Germinal center (tissue), 1 donor: ENCODE measurements at regions not wholly inside any gene's neighbourhood (a gene's known extent, or its start where the extent isn't known, plus 50 kb on each side); places are given as distances from the start of the nearest gene placed in this dataset.
A peak's percentile ranks its signal among the peaks of the same experiment; 100 is the strongest.
"Not testable (repeated sequence)": the region's sequence is repeated elsewhere in the genome, so short reads cannot be mapped to it uniquely, and the experiment has no call there.

Source experiments
- DNase-seq: peaks from one replicate; pipeline ENCODE4 v3.0.0; 2012; ENCODE audit warnings: mixed read lengths, low spot score

DNA sequence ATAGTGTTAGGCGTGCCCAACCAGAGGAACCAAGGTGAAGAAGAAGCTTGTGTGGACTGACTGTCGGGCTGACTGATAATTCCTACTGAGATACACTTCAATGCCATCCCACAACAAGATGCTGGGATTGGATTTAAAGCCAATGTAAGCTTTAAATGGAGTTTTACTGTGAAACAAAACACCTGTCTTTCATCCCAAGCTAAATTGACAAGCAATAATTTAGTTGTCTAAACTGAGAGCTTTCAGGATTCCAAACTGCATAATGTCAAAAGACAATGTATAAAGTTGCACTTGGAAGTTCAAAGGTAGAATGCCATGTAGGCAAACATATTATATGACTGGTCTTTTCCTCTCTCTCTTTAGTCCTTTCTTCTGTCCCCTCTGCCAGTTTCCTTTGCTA, 1025.3 kb upstream of the FANCL start:
- no peak for DNase-seq

DNA sequence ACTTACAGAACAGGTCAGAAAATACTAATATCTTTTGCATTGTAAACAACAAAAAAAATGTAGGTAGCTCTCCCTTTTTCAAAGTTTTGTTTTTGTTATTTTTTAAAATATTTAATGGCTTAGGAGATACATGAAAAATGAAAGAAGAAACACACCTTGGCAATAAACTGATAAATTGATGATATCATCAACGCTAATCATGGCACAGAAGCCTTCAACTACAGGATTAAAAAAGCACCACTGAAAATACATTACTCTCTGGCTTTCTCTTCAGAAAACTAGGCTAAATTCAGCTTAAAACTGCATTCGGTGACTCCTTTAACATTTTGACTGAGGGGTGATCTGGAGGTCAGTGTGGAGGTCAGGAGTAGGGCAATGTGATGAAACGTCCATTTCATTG, 1018.8 kb upstream of the FANCL start:
- no peak for DNase-seq

DNA sequence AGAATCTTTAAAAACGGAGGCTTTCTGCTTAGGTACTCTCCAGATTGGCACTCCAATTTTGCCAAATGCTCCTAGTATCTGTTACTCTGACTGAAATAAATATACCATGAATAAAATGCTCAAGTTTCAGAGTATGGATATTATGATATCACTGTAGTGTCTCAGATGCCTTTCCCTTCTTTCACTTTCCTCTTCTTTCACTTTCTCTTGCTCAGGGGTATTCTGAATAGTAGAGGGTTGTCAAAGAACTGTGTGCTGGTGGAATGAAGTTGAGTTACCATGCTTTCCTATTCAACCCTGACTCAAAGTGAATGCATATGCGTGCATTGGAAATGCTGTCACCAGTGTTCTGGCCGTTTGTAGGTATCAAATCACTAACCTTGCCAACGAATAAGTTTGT, 1015.2 kb upstream of the FANCL start:
- DNase-seq: no peak

DNA sequence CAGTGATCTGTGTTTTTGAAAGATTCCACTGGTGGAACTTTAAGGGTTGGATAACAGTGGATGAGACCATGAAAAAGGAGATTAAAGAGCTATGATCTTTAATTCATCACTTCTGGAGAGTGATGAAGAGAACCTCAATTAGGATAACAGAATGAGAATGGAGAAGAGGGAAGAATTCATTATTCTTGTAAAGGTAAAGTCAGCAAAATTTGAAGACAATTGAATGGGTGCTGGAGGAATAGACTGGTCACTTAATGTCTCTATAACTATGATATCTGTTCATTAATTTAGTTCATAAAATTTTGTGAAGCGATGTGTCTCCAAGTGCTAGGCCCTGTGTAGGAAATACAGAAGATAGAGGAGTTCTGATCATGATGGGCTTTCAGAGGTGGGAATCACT, 1013.2 kb upstream of the FANCL start:
- no peak for DNase-seq

DNA sequence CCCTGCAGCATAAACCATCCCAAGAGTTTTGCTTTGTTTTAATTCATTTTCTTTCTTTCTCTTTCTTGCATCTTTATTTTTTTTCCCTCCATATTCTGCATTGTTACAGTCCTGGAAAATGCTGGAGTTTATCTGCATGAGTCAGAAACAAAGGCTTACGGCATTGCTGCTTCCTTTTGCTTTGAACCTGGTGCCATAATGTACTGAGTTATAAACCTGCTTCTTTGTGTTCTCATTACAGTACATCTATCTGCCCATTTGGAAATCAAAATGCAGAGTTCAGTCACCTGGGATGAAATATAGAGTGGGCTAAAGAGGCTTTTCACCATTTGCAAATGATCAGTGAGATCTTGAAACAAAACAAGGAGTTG, 1009.2 kb upstream of the FANCL start:
- no peak for DNase-seq

DNA sequence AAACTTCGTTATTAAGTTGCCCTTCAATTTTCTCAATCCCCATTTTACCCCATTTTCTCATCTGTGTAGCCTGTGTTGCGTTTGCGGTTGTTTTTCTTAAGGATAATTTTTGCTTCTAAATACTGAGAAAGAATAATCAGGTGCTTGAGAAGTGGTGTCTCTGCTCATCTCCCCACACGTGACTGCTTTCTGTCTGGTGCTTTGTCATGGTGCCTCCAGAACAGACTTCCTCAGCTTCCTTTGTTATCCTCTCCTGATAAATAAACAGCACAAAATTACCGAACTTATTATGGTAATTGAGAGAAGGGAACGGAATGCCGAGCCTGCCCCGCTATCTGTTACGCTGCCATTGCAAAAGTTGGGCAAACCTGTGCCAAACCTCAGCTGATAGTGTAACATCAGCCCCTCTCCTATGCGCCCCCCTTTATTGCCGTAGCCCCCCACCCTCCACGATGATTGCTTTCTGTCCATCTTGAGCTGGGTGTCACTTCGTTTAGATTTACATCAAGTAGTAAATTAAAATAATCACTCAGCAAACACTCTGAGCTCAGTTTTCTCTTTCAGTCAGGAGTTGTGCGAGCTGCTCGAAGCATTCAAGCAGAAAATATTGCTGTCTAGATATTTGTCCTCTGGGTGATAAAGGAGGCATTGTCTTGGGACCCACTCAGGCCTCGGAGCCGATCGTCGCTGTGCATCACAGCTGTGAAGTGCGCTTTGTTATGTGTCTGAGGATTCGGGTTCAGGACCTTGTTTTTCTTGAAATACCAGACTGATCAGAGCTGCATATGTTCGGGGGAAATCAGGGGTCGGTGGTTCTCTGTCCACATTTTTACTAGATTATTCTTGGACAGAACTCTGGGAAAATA, 1008.5 kb upstream of the FANCL start:
- DNase-seq: no peak

DNA sequence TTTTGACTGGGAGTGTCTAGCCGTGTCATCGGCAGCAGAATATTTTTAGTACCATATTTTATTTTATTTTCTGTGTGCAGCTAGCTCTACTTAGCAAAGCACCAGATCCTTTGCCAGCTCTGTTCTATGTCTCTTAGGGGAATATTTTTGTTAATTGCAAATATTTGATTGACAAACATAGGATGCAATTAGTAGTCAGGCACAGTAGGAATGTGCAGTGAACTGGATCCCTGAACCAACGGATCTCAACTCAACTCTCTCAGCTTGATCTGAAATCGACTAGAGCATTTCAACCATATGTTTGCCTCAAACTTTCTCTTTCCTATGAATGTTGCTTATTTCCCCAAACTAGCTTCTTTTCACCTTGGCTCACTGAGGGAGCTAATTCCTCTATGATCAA, 998.0 kb upstream of the FANCL start:
- no peak for DNase-seq

DNA sequence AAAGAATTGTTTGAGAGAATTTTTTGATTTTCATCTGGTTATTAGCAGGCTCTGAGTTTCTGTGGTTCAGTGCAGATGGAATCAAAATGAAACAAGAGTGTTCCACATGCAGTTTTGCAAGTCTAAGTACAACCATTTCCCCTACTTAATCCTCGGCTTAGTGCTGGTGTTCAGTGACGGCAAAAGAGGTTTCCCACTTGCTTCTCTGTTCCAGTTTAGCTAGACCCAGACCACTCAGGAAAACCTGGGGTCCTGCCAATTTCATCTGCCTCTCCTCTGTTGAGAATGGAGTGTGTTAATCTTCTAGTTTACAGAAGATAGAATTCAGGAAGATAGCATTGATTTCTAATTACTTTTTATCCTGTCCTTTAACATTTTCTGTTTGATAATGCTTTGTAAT, 996.2 kb upstream of the FANCL start:
- DNase-seq: no peak

DNA sequence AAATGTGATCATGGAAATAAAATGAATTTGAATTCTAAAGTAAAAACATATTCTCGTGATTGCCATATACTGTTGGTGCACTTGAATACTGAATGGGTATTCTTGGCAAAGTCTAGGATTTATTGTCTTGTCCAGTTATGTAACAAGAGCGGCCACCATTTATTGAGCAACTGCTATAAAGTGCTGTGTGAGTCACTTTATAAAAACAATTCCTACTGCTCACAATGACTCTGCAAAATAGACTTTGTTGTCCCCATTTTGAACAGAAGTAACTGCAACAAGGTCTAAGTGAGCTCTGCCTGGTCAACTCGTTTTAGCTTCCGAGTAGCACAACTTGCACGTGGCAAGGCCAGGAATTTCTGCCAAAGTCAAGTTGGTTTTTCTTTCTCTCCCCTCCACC, 995.6 kb upstream of the FANCL start:
- DNase-seq: no peak

DNA sequence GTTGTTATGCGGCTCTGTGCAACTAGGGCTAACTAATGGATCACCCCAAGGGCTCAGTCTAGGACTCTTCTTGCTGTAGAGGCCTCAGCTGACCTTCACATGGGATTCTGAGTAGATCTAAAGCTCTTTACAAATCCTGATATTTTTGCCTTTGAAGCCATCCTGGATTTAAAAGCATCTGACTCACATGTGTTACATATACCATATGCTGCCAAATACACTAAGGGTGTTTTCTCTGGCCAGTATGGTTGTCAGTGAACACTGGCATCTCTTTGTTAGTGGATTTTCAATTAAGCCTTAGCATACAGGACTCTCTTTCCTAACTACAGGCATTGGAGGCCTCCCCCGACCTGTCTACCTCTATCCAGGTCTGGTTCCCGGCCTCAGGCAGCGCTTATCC, 992.8 kb upstream of the FANCL start:
- no peak for DNase-seq

DNA sequence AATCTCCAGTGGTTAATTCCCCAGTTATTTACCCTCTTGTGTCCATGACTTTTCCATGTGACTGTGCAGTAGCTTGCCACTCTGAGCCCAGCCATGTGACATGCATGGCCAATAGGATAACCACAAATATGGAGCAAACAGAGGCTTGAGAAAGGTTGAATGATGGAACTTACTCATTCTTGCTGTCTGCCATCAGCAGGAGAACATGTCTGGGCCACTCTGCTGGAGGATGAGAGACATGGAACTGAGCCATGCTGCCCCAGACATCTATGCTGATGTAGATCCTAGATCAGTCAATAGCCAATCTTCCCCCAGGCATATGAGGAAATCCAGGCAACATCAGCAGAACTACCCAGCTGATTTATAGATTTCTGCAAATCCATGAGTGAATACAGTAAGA, 992.3 kb upstream of the FANCL start:
- no peak for DNase-seq

DNA sequence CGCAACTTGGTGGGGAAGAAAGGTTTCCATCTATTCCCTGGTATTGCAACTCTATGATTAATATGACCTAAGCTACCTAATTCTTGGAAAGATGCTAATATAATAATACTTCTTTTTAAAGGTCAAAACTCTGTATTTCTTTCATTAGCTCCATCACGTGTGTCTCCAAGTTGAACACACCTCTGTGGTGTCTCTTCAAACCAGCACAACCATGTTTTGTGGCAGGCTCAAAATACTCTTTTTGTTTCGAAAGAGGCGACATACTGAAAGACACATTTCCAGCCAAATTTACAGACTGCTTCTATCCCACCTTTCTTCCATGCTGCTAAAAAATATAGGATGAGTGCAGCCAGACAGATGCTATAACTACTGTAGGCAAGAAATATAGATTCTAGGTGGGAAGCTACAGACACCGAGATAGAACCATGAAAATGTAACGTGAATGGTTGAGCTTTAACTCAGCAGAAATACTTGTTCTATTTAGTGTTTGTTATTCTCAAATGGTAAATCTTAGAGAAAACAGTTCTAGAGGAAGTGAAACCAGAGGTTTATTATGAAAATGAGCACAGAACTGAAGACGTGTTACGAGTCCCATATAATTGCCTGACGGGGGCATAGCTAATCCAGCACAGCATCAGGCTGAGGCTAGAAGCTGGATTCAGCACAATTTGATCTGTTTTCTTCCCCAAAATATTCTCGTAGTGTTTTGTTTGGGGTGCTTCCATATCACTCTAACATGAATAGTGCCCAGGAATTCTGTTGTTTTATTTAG, 991.5 kb upstream of the FANCL start:
- peak; percentile 18 for DNase-seq

DNA sequence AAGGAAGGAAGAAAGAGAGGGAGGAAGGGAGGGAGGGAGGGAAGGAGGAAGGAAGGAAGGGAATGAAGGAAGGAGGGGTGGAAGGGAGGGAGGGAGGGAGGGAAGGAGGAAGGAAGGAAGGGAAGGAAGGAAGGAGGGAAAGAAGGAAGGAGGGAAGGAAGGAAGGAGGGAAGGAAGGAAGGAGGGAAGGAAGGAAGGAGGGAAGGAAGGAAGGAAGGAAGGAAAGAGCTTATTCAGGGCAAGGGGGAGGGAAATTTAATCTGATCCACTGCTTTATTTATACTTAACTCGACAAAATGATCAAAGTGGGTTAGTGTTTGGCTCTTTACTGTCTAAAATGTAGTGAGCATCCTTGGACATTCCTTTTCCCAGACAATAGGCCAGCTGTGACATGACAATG, 985.2 kb upstream of the FANCL start:
- not testable (repeated sequence) for DNase-seq

DNA sequence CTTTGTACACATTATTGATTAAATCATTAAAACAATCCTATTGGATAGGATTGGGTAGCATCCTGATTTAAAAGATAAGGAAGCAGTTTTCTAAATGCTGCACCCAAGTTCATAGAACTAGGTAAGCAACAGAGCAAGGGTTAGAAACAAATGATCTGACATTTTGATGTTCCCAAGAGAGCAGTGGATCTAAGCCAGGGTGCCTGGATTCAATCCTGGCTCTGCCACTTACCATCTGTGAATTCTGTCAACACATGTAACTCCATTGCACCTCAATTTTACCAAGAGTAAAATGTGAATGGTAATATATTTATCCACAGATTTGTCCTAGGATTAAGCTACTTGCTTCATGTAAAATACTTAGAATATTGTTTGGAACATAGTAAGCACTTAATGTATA, 982.6 kb upstream of the FANCL start:
- DNase-seq: no peak

DNA sequence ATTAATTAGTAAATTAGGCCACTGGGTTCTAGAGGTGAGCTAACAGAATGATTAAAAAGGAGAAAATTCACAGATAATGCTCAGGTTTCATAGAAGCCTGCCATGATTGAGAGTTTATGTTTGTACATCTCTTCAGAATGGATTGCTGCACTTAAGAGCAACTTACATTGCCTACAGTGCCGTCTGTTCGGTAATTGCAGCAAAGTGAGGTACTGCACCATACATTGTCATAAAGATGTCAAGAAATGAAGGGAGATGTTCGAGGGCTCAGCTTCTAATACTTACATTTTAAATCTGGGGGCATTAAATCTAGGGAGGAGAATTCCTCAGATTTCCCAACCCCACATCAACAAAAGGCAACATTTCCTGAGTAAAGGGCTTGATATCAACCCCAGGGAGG, 976.2 kb upstream of the FANCL start:
- DNase-seq: no peak

DNA sequence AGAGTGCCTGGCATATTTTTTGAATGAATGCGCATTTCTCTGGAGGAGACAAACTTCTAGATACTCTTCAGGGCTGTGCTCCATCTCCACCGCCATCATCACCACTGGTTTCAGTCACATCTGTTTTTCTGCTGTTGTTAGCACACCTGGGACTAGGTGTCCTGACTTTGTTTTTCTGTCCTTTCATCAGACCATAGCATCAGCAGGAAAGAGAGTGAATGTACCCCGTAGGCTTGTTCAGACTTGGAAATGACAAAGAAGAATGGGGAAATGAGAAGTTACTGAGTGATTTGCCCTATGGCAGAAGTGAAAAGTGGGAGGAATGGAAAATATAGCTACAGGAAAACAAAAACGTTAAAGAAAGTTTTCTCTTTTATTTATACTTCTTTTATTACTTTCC, 965.2 kb upstream of the FANCL start:
- no peak for DNase-seq

DNA sequence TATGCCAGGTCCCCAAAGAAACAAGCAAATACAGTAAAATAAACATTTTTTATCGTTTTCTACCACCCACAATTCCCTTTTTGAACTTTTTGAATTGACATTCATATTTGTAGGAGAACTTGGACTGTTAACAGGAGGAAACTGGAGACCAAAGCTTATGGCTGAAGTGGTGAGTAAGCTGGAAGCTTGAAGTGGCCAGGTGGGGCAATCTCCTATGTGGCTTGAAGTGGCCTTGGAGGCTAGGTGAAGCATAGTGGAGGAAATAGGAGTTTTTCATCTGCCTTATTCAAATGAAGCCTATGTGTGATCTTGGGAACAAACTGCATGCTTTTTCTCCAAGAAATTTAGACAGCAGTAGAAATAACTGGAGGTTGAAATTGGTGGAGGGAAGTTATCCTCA, 962.9 kb upstream of the FANCL start:
- DNase-seq: no peak

DNA sequence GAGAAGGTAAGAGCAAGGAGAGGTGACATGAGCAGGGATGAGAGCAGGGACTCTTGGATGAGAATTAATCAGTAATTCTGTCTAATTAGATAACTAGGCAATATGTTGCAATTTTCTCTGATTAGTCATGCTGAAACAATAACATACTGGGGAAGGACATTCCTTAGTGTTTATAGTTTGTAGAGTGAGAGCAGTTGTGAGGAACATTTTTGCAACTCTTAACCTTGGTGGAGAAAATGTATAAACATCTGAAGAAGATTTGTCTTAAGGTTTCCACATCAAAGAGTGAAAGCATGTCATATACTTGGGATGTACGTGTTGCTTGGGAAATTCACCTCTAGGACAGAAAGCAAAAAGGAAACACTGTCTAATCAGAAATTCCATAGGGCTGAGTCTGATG, 955.4 kb upstream of the FANCL start:
- DNase-seq: no peak

DNA sequence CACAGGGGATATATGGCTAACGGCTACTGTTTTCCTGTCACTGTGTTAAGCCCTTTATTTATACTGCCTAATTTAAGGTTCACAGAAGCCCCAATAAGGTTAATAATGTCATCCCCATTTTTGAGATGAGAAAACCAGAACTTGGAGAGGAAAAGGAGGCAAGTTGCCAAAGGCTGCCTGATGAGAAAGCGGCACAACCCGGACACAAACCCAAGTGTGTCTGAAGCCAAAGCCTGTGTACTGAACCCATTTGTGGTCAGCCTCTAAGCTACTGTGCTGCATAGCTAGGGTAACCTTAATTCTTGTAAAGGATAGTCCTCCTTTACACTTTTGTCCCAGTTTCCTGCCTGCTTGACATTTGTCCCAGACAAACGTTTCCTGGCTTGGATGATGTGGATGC, 954.7 kb upstream of the FANCL start:
- DNase-seq: no peak

DNA sequence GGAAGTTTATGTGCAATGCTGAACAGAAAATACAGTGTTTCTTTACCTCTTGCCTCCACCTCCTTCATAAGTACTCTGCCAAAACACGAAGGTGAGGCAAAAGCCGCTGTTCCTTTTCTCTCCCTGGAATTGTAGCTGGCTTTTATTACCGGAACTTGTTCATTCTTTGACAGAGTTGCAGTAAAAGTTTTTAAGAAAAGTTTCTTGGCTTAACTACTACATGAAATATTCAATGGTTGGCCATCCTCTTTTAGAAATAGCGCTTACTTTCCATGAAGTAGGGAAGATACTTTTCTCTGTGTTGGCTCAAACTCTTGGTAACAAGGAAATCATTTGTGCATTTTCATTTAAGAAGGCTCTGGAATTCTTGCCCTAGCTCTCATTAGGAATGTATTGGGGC, 950.7 kb upstream of the FANCL start:
- no peak for DNase-seq

DNA sequence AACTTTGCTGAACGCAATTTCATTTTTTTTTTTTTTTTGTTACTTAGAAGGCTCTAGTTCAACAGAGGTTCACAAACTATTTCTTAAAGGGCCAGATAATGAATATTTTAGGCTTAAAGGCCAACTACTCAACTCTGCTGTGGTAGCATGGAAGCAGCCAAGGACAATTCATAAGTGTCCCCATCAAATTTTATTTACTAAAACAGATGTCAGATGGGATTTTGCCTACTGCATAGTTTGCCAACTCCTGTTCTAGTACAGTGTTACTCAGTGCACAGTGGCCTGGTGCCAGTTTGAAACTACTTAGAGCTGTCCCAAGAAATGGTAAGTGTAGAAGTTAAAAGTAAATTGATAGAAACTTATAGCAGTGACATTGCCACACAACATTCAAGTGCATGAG, 949.4 kb upstream of the FANCL start:
- DNase-seq: no peak

DNA sequence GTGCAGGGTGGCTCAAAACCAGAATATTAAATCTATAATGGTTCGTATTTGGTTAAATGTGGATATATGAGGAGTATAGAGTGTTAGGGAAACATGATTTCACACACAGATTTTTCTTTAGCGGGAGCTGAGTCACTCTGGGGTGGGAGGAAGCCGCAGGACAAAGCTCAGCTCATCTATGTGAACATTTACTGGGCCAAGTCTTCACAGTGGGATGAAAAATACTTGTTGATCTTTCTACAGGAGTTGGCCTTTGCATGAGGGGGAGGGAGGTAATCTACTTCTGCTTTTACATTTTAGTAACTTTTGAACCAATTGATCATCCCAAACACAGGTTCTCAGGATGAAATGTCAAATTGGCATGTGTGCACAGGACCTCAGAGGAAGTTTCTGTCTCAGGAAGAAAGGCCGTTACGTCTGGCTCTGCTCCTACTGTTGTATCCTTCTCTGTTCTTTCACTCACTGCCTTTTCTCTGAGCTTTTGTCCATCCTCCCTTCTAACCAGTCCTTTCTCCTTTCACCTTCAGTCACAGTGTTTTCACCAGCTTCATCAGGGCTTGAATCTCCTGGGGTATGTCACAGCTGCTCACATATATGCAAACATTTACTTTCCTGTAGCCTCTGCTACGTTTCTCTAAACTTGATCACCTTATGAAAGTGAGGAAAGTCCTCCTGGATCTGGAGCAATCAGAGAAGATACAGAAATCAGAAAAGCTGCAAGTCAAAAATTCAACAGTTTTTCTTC, 943.3 kb upstream of the FANCL start:
- DNase-seq: no peak

DNA sequence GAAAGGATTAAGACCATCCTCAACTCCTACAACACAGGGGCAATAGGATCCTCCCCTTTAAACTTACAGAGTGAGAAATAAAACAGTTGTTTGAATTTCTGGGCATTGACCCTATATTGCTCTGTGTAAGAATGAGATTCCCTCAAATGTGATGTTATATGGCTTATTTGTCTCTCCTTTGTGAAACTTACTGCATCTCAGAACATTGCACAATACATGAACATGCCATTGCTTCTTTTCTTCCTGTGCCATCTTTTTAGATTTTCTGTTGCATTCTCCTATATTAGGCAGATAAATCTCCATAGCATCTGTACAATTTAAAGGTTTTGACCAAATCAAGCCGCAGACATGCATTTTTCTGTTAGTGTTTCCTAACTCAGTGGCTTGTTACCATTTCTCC, 941.9 kb upstream of the FANCL start:
- DNase-seq: no peak
